GM12878 (cell line): ENCODE measurements at regions not wholly inside any gene's neighbourhood (a gene's known extent, or its start where the extent isn't known, plus 50 kb on each side); places are given as distances from the start of the nearest gene placed in this dataset.

Source experiments
- ATAC-seq: fragments of 200-7000 bp; cut with Tn5 transposase; 3 replicates; pipeline ENCODE4 v1.9.1; 2020; ENCODE audit warnings: mild to moderate bottlenecking, moderate library complexity
- BruUV-seq: library from RNA; stranded (reverse); fragments of 400-500 nt; replicated peaks from 2 replicates; lab custom pipeline; 2021; lab: Mats Ljungman, UMichigan
- CTCF ChIA-PET: fragments of 300-600 bp; sonication (Branson Sonifier 250); formaldehyde crosslinking; extraction: SDS; loops from one replicate; lab custom pipeline; 2021; ENCODE audit warnings: inconsistent platforms; lab: Yijun Ruan, JAX
- POLR2A ChIA-PET: fragments of 350-600 bp; formaldehyde crosslinking; extraction: SDS; loops from one replicate; lab custom pipeline; 2021; ENCODE audit warnings: inconsistent platforms; lab: Charles Lee
- RAD21 ChIA-PET: fragments of 300-600 bp; sonication (Branson Sonifier 250); formaldehyde crosslinking; loops from one replicate; lab custom pipeline; 2023; ENCODE audit warnings: antibody characterized with exemption; ENCODE audit not compliant: unreplicated experiment; lab: Charles Lee
- SMC1A ChIA-PET: fragments of 300-600 bp; sonication (Branson Sonifier 250); formaldehyde crosslinking; loops from one replicate; lab custom pipeline; 2023; ENCODE audit not compliant: unreplicated experiment, uncharacterized antibody; lab: Charles Lee
- DNase-seq: peaks from one replicate; pipeline ENCODE4 v3.0.0-alpha.2; 2011; ENCODE audit warnings: low read depth, low spot score
- FAIRE-seq: peaks from 3 replicates; lab custom pipeline; 2011; peaks lifted over from hg19 to GRCh38; lab: Jason Lieb, UNC
- H2AFZ ChIP-seq: 2 replicates; pipeline ENCODE4 v1.6.0; 2011; ENCODE audit warnings: low read depth, low read length, control low read depth; ENCODE audit not compliant: control insufficient read depth
- H3K27ac ChIP-seq: 2 replicates; pipeline ENCODE4 v1.5.1; 2011; ENCODE audit warnings: control low read depth; ENCODE audit not compliant: control insufficient read depth, insufficient read depth
- H3K27me3 ChIP-seq, 2 experiments: replicated peaks in 1 of 2; 2 replicates each; pipeline versions ENCODE4 v1.6.0 to v1.6.1; 2011; ENCODE audit warnings: low read length in 1 of 2; ENCODE audit not compliant: control insufficient read depth in 2 of 2, insufficient read depth in 2 of 2
- H3K36me3 ChIP-seq, 2 experiments: 2 replicates each; pipeline ENCODE4 v1.5.1; 2011; ENCODE audit warnings: low read length in 1 of 2; ENCODE audit not compliant: control insufficient read depth in 2 of 2, insufficient read depth in 2 of 2
- H3K4me1 ChIP-seq: 2 replicates; pipeline ENCODE4 v1.6.1; 2011; ENCODE audit warnings: mild to moderate bottlenecking, low read length, moderate library complexity, mixed read lengths; ENCODE audit not compliant: control insufficient read depth, insufficient read depth
- H3K4me2 ChIP-seq: 2 replicates; pipeline ENCODE4 v1.6.0; 2011; ENCODE audit warnings: control low read depth; ENCODE audit not compliant: control insufficient read depth, insufficient read depth
- H3K4me3 ChIP-seq: fragments of 200-600 bp; sonication (generic); 2 replicates; pipeline ENCODE4 v1.5.1; 2016
- H3K79me2 ChIP-seq: 2 replicates; pipeline ENCODE4 v1.6.0; 2011; ENCODE audit warnings: low read length; ENCODE audit not compliant: control insufficient read depth, insufficient read depth
- H3K9ac ChIP-seq: 2 replicates; pipeline ENCODE4 v1.8.0; 2011; ENCODE audit warnings: low read length, control low read depth, mixed read lengths; ENCODE audit not compliant: control insufficient read depth, insufficient read depth
- H3K9me3 ChIP-seq: replicated peaks from 3 replicates; pipeline ENCODE4 v1.5.1; 2011; ENCODE audit warnings: mild to moderate bottlenecking, low read length; ENCODE audit not compliant: control insufficient read depth, insufficient read depth
- H4K20me1 ChIP-seq: 2 replicates; pipeline ENCODE4 v1.6.0; 2011; ENCODE audit not compliant: control insufficient read depth, insufficient read depth
- CHD2 ChIP-seq: IDR thresholded peaks from 2 replicates; pipeline ENCODE4 v1.6.1; 2011; ENCODE audit warnings: low read depth, low read length, improper control_type of control experiment, borderline replicate concordance
- FOXM1 ChIP-seq: IDR thresholded peaks from 2 replicates; pipeline ENCODE4 v1.6.1; 2012; ENCODE audit warnings: low read depth, mild to moderate bottlenecking, inconsistent platforms, low read length, moderate library complexity
- MEF2A ChIP-seq: IDR thresholded peaks from 2 replicates; pipeline ENCODE4 v1.6.1; 2011; ENCODE audit warnings: low read depth, mild to moderate bottlenecking, low read length, moderate library complexity; ENCODE audit not compliant: insufficient read depth
- NFYB ChIP-seq: IDR thresholded peaks from 2 replicates; pipeline ENCODE4 v1.6.1; 2011; ENCODE audit warnings: low read depth, mild to moderate bottlenecking, low read length, improper control_type of control experiment, moderate library complexity; ENCODE audit not compliant: insufficient read depth
- PAX5 ChIP-seq: IDR thresholded peaks from 2 replicates; pipeline ENCODE4 v1.6.1; 2011; ENCODE audit warnings: low read depth, low read length, borderline replicate concordance
- POLR2AphosphoS2 ChIP-seq: IDR thresholded peaks from 2 replicates; pipeline ENCODE4 v1.6.1; 2011; ENCODE audit warnings: low read depth, mild to moderate bottlenecking, low read length, improper control_type of control experiment, moderate library complexity
- ZNF384 ChIP-seq: IDR thresholded peaks from 2 replicates; pipeline ENCODE4 v1.6.1; 2012; ENCODE audit warnings: low read depth, mild to moderate bottlenecking, low read length, improper control_type of control experiment, borderline replicate concordance
- WGBS: methylation state at CpG from one replicate; pipeline ENCODE4 v1.1.6; 2016; ENCODE audit warnings: low lambda C conversion rate; ENCODE audit not compliant: insufficient replicate concordance, insufficient coverage; ENCODE audit errors: missing lambda C conversion rate; 5-methylcytosine and 5-hydroxymethylcytosine counted together
- in situ Hi-C: fragments of 300-500 bp; cut with MboI; formaldehyde crosslinking; loops from 9 replicates; pipeline ENCODE4 v1.14.3; 2018; ENCODE audit warnings: mixed read lengths
- intact Hi-C: fragments of 100-400 bp; cut with micrococcal nuclease; formaldehyde crosslinking; loops from one replicate; pipeline ENCODE4 v1.14.2; 2022; ENCODE audit not compliant: unreplicated experiment
- TF ChIP-seq, protein P1 (sequence below): IDR thresholded peaks from 2 replicates; pipeline ENCODE4 v1.6.1; 2011; ENCODE audit warnings: borderline replicate concordance, low read depth, mild to moderate bottlenecking, moderate library complexity, low read length; ENCODE audit not compliant: insufficient read depth, poor library complexity, severe bottlenecking
- TF ChIP-seq, protein P2 (sequence below): IDR thresholded peaks from 2 replicates; pipeline ENCODE4 v1.6.1; 2011; ENCODE audit warnings: mild to moderate bottlenecking, low read depth, low read length, moderate library complexity; ENCODE audit not compliant: insufficient replicate concordance

DNA sequence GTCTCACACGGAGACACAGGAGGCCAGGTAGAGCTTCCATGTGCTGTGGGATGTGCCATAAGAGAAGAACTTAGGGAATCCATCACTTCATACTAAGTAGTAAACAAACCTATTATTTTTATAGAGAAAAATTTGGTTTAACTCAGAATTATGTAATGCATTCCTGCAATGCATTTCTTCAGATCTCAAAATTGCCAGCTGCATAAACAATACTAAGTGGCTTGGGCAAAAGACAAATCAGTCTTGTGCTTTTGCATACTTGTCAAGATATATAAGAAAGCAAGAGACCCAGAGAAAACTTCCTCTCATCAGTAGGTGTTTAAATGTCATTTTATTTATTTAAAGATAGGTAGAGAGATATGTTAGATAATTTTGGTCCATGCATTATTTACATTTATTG lies 382.1 kb upstream of the CTSO start:
- ChIA-PET RAD21 (no interaction called here), CTCF (interaction anchor here (1.1 kb wide), 1 partner anchor 166 kb away, joined by 3 read pairs; no protein-coding TSS in a partner anchor), SMC1A (interaction anchor here (1.0 to 1.3 kb wide), 2 partner anchors 23 to 38 kb away, joined by 3 read pairs; no protein-coding TSS in a partner anchor)
- DNase-seq (no peak), FAIRE-seq (no peak), ATAC-seq (no peak)
- Histone ChIP-seq H3K4me1 (no peaks in the 10 kb centered on the region), H3K27me3 (no peaks in the 10 kb centered on the region), H4K20me1 (no peaks in the 10 kb centered on the region), H3K4me3 (no peak overlapping the region), H3K79me2 (no peaks in the 10 kb centered on the region), H3K9me3 (no peaks in the 10 kb centered on the region), H3K4me2 (no peak overlapping the region), H3K9ac (no peak overlapping the region), H3K36me3 (no peaks in the 10 kb centered on the region), H2AFZ (no peak overlapping the region), H3K27ac (no peak overlapping the region)
- intact Hi-C loops: no loop called here
- WGBS: 42% methylated on average over 1 of the region's 1 CpG
- no TSS peak for BruUV-seq
- in situ Hi-C loops: no loop called here
- no peak for TF ChIP-seq MEF2A
- TF ChIP-seq, protein P1, sequence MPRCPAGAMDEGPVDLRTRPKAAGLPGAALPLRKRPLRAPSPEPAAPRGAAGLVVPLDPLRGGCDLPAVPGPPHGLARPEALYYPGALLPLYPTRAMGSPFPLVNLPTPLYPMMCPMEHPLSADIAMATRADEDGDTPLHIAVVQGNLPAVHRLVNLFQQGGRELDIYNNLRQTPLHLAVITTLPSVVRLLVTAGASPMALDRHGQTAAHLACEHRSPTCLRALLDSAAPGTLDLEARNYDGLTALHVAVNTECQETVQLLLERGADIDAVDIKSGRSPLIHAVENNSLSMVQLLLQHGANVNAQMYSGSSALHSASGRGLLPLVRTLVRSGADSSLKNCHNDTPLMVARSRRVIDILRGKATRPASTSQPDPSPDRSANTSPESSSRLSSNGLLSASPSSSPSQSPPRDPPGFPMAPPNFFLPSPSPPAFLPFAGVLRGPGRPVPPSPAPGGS: no peak
- no peak for TF ChIP-seq PAX5
- no peak for TF ChIP-seq CHD2
- TF ChIP-seq FOXM1: no peak
- no peak for TF ChIP-seq NFYB
- TF ChIP-seq ZNF384: no peak
- TF ChIP-seq POLR2AphosphoS2: no peak
- TF ChIP-seq, protein P2, sequence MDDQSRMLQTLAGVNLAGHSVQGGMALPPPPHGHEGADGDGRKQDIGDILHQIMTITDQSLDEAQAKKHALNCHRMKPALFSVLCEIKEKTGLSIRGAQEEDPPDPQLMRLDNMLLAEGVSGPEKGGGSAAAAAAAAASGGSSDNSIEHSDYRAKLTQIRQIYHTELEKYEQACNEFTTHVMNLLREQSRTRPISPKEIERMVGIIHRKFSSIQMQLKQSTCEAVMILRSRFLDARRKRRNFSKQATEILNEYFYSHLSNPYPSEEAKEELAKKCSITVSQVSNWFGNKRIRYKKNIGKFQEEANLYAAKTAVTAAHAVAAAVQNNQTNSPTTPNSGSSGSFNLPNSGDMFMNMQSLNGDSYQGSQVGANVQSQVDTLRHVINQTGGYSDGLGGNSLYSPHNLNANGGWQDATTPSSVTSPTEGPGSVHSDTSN: no peak
- TF ChIP-seq, all 136 proteins: peak for 0
- POLR2A ChIA-PET: no interaction called here
